Fibroblast of the conjunctiva (primary cell): ENCODE measurements at regions not wholly inside any gene's neighbourhood (a gene's known extent, or its start where the extent isn't known, plus 50 kb on each side); places are given as distances from the start of the nearest gene placed in this dataset.

Experiments used
- DNase-seq: peaks from one replicate; pipeline ENCODE4 v3.0.0-alpha.2; 2010; ENCODE audit warnings: low read depth

- no peak for DNase-seq
These were observed 145.8 kb upstream of the ETS2 start for GRCh38 chr21:38659936-38660332.

GRCh38 chr21:38660333-38661196 is 145.2 kb upstream of the ETS2 start:
- no peak for DNase-seq

GRCh38 chr21:38661197-38661871 is 144.4 kb upstream of the ETS2 start:
- DNase-seq: no peak

GRCh38 chr21:38661889-38662568 is 143.7 kb upstream of the ETS2 start:
- DNase-seq: no peak

GRCh38 chr21:38663282-38663681 is 142.4 kb upstream of the ETS2 start:
- DNase-seq: no peak

- no peak for DNase-seq
These were observed 141.4 kb upstream of the ETS2 start for GRCh38 chr21:38664315-38664714.

- DNase-seq: peak; percentile 45
These were observed 140.9 kb upstream of the ETS2 start for GRCh38 chr21:38664841-38665240.

GRCh38 chr21:38667291-38667870 is 138.3 kb upstream of the ETS2 start:
- no peak for DNase-seq

- no peak for DNase-seq
These were observed 137.7 kb upstream of the ETS2 start for GRCh38 chr21:38668067-38668466.

GRCh38 chr21:38668541-38668940 is 137.2 kb upstream of the ETS2 start:
- DNase-seq: no peak

GRCh38 chr21:38669186-38669585 is 136.5 kb upstream of the ETS2 start:
- no peak for DNase-seq

GRCh38 chr21:38670861-38671260 is 134.9 kb upstream of the ETS2 start:
- no peak for DNase-seq

- peak; percentile 20 for DNase-seq
These were observed 134.0 kb upstream of the ETS2 start for GRCh38 chr21:38671773-38672172.

- DNase-seq: no peak
These were observed 130.4 kb upstream of the ETS2 start for GRCh38 chr21:38675182-38675824.

- DNase-seq: no peak
These were observed 126.9 kb upstream of the ETS2 start for GRCh38 chr21:38678827-38679226.

- DNase-seq: no peak
These were observed 126.2 kb upstream of the ETS2 start for GRCh38 chr21:38679534-38679933.

GRCh38 chr21:38680401-38680800 is 125.3 kb upstream of the ETS2 start:
- DNase-seq: no peak

- DNase-seq: no peak
These were observed 122.5 kb upstream of the ETS2 start for GRCh38 chr21:38683222-38683621.

- no peak for DNase-seq
These were observed 117.7 kb upstream of the ETS2 start for GRCh38 chr21:38688068-38688467.

- DNase-seq: no peak
These were observed 114.1 kb upstream of the ETS2 start for GRCh38 chr21:38691631-38692030.

- no peak for DNase-seq
These were observed 109.2 kb upstream of the ETS2 start for GRCh38 chr21:38696579-38696978.

- no peak for DNase-seq
These were observed 106.7 kb upstream of the ETS2 start for GRCh38 chr21:38699048-38699447.
